Astrocyte of the cerebellum (primary cell): ENCODE measurements at regions not wholly inside any gene's neighbourhood (a gene's known extent, or its start where the extent isn't known, plus 50 kb on each side); places are given as distances from the start of the nearest gene placed in this dataset.

ENCODE experiments used
- DNase-seq: peaks from one replicate; pipeline ENCODE4 v3.0.0-alpha.2; 2011; ENCODE audit warnings: low read depth
- H3K4me3 ChIP-seq: 2 replicates; pipeline ENCODE4 v1.5.1; 2011; ENCODE audit warnings: mild to moderate bottlenecking, low read depth, low read length, moderate library complexity
- in situ Hi-C: cut with HindIII; loops from 2 replicates; pipeline ENCODE4 v1.10.0; 2017; ENCODE audit warnings: low sequenced_read_pairs
- TF ChIP-seq, protein P1 (sequence below): IDR thresholded peaks from 2 replicates; pipeline ENCODE4 v1.5.1; 2012; ENCODE audit warnings: low read length, low read depth, moderate library complexity, mild to moderate bottlenecking; ENCODE audit errors: missing control alignments

DNA sequence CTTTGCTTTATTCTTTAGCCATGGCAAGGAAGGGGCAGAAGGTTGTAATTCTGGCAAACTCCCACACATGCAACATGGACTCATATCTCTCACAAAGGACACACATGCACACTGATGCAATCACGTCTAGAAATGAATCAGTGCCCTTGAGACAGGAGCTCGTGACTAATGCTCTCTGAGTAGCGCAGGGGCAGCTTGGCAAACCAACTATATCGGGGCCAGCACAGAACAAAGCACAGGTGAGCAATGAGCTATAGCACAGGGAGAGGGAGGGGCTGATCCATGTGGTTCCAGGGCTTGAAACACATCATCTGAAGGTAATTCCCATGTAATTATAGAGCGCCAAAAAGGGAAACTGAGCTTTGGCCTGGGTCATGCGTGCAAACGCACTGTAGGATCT, 165.2 kb upstream of the KLF7 start:
- peak; percentile 49 for DNase-seq
- TF ChIP-seq, protein P1, sequence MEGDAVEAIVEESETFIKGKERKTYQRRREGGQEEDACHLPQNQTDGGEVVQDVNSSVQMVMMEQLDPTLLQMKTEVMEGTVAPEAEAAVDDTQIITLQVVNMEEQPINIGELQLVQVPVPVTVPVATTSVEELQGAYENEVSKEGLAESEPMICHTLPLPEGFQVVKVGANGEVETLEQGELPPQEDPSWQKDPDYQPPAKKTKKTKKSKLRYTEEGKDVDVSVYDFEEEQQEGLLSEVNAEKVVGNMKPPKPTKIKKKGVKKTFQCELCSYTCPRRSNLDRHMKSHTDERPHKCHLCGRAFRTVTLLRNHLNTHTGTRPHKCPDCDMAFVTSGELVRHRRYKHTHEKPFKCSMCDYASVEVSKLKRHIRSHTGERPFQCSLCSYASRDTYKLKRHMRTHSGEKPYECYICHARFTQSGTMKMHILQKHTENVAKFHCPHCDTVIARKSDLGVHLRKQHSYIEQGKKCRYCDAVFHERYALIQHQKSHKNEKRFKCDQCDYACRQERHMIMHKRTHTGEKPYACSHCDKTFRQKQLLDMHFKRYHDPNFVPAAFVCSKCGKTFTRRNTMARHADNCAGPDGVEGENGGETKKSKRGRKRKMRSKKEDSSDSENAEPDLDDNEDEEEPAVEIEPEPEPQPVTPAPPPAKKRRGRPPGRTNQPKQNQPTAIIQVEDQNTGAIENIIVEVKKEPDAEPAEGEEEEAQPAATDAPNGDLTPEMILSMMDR, result no peak
- in situ Hi-C loops, result no loop called here
- no peak overlapping the region for H3K4me3 ChIP-seq

- no peak for DNase-seq
- in situ Hi-C loops, result no loop called here
- TF ChIP-seq, protein P1, result no peak
- no peak overlapping the region for H3K4me3 ChIP-seq
These were observed 165.9 kb upstream of the KLF7 start for GRCh38 chr2:207331674-207332073.

- in situ Hi-C loops, result no loop called here
- DNase-seq, result no peak
- H3K4me3 ChIP-seq, result no peak overlapping the region
- TF ChIP-seq, protein P1, result no peak
These were observed 166.9 kb upstream of the KLF7 start for GRCh38 chr2:207332480-207333212.

GRCh38 chr2:207333599-207334300, 168.0 kb upstream of the KLF7 start:
- H3K4me3 ChIP-seq, result peak overlapping the region; percentile 22
- in situ Hi-C loops, result no loop called here
- DNase-seq, result no peak
- TF ChIP-seq, protein P1, result no peak

DNA sequence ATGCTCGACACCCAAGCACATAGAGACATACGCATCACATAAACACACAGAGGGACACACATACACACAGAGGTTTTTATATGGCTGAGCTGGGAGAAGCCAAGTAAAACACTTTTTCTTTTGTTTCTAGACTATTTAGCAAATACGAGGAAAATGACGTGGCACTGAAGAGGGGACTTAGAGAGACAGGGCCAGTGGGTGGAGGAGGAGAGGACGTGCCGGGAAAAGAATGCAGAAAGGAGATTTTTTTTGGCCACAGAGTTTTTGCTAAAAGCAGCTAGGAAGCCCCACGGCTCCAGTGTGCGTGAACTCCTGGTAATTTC, 168.5 kb upstream of the KLF7 start:
- TF ChIP-seq, protein P1, result no peak
- in situ Hi-C loops, result no loop called here
- H3K4me3 ChIP-seq, result peak overlapping the region; percentile 22
- no peak for DNase-seq

GRCh38 chr2:207334624-207335371, 169.1 kb upstream of the KLF7 start:
- DNase-seq, result peak; percentile 99
- TF ChIP-seq, protein P1, result no peak
- in situ Hi-C loops, result no loop called here
- peak overlapping the region; percentile 22 for H3K4me3 ChIP-seq
